Neural progenitor cell (in vitro differentiated cells): ENCODE measurements at regions not wholly inside any gene's neighbourhood (a gene's known extent, or its start where the extent isn't known, plus 50 kb on each side); places are given as distances from the start of the nearest gene placed in this dataset.
A peak's percentile ranks its signal among the peaks of the same experiment; 100 is the strongest.

Experiments
- DNase-seq: peaks from one replicate; pipeline ENCODE4 v3.0.0-alpha.2; 2016; ENCODE audit warnings: low spot score
- H2AFZ ChIP-seq: fragments of 200-600 bp; sonication (generic); replicated peaks from 2 replicates; pipeline ENCODE4 v1.6.1; 2016; ENCODE audit warnings: antibody characterized with exemption
- H3F3A ChIP-seq: fragments of 200-600 bp; sonication (generic); 2 replicates; pipeline ENCODE4 v1.6.1; 2016; ENCODE audit warnings: antibody characterized with exemption, low read depth
- H3K27ac ChIP-seq: fragments of 200-600 bp; sonication (generic); 2 replicates; pipeline ENCODE4 v1.5.1; 2016; ENCODE audit warnings: mild to moderate bottlenecking
- H3K27me3 ChIP-seq: fragments of 200-600 bp; sonication (generic); 2 replicates; pipeline ENCODE4 v1.6.1; 2016; ENCODE audit warnings: mild to moderate bottlenecking, moderate library complexity
- H3K36me3 ChIP-seq: fragments of 200-600 bp; sonication (generic); 2 replicates; pipeline ENCODE4 v1.5.1; 2016
- H3K4me1 ChIP-seq: fragments of 200-600 bp; sonication (generic); 2 replicates; pipeline ENCODE4 v1.6.1; 2016; ENCODE audit warnings: mixed run types
- H3K4me2 ChIP-seq: fragments of 200-600 bp; sonication (generic); 2 replicates; pipeline ENCODE4 v1.6.1; 2016
- H3K4me3 ChIP-seq: fragments of 200-600 bp; sonication (generic); 2 replicates; pipeline ENCODE4 v1.5.1; 2016
- H3K79me2 ChIP-seq: fragments of 200-600 bp; sonication (generic); 2 replicates; pipeline ENCODE4 v1.6.1; 2016; ENCODE audit warnings: low read depth
- H3K9ac ChIP-seq: fragments of 200-600 bp; sonication (generic); 2 replicates; pipeline ENCODE4 v1.6.1; 2016
- H3K9me3 ChIP-seq: fragments of 200-600 bp; sonication (generic); 2 replicates; pipeline ENCODE4 v1.5.1; 2016; ENCODE audit warnings: low read depth
- H4K20me1 ChIP-seq: fragments of 200-600 bp; sonication (generic); 2 replicates; pipeline ENCODE4 v1.6.1; 2016; ENCODE audit warnings: low read depth
- H3K27ac Mint-ChIP-seq: 3 replicates; pipeline ENCODE4 v1.8.0; 2021; ENCODE audit warnings: mixed read lengths
- H3K27me3 Mint-ChIP-seq: 2 replicates; pipeline ENCODE4 v1.8.0; 2022; ENCODE audit warnings: low read depth, mild to moderate bottlenecking, inconsistent platforms, moderate library complexity, mixed read lengths; ENCODE audit not compliant: insufficient read depth
- H3K36me3 Mint-ChIP-seq: 3 replicates; pipeline ENCODE4 v1.8.0; 2021; ENCODE audit warnings: mixed read lengths
- H3K4me1 Mint-ChIP-seq: 3 replicates; pipeline ENCODE4 v1.8.0; 2021; ENCODE audit warnings: mixed read lengths
- H3K4me3 Mint-ChIP-seq: 3 replicates; pipeline ENCODE4 v1.8.0; 2021; ENCODE audit warnings: mild to moderate bottlenecking, moderate library complexity, mixed read lengths
- H3K9me3 Mint-ChIP-seq: 3 replicates; pipeline ENCODE4 v1.8.0; 2020; ENCODE audit warnings: mixed read lengths
- CTCF ChIP-seq: fragments of 200-600 bp; sonication (generic); IDR thresholded peaks from 2 replicates; pipeline ENCODE4 v1.5.1; 2017; ENCODE audit warnings: antibody characterized with exemption, mild to moderate bottlenecking
- EZH2 ChIP-seq: fragments of 200-600 bp; sonication (generic); IDR thresholded peaks from 2 replicates; pipeline ENCODE4 v1.6.1; 2017; ENCODE audit warnings: antibody characterized with exemption, mild to moderate bottlenecking, moderate library complexity
- EZH2phosphoT487 ChIP-seq: fragments of 200-600 bp; sonication (generic); IDR thresholded peaks from 2 replicates; pipeline ENCODE4 v1.6.1; 2017; ENCODE audit warnings: antibody characterized with exemption

GRCh38 chr1:238177351-238177750 is 286.6 kb upstream of the ZP4 start:
- Mint-ChIP-seq H3K4me3 (no peak overlapping the region), H3K27me3 (no peaks in the 10 kb centered on the region), H3K9me3 (peaks cover 12% of the 10 kb centered on the region), H3K4me1 (peaks cover 16% of the 10 kb centered on the region), H3K27ac (peak overlapping the region; percentile 46), H3K36me3 (peaks cover 5% of the 10 kb centered on the region)
- Histone ChIP-seq H3K4me2 (peak overlapping the region; percentile 52), H3K79me2 (no peaks in the 10 kb centered on the region), H3F3A (peaks cover 18% of the 10 kb centered on the region), H3K4me3 (no peak overlapping the region), H3K36me3 (no peaks in the 10 kb centered on the region), H3K9ac (no peak overlapping the region), H2AFZ (no peak overlapping the region), H3K9me3 (no peaks in the 10 kb centered on the region), H3K27ac (peak overlapping the region; percentile 75), H4K20me1 (no peaks in the 10 kb centered on the region), H3K4me1 (peaks cover 23% of the 10 kb centered on the region), H3K27me3 (no peaks in the 10 kb centered on the region)
- TF ChIP-seq CTCF (no peak), EZH2phosphoT487 (no peak), EZH2 (no peak)
- peak; percentile 7 for DNase-seq

GRCh38 chr1:238176441-238176840 is 285.7 kb upstream of the ZP4 start:
- Histone ChIP-seq H3K4me2 (no peak overlapping the region), H3K79me2 (no peaks in the 10 kb centered on the region), H3K27ac (no peak overlapping the region), H3K9me3 (no peaks in the 10 kb centered on the region), H3F3A (peaks cover 18% of the 10 kb centered on the region), H3K9ac (no peak overlapping the region), H2AFZ (no peak overlapping the region), H3K36me3 (no peaks in the 10 kb centered on the region), H4K20me1 (no peaks in the 10 kb centered on the region), H3K27me3 (no peaks in the 10 kb centered on the region), H3K4me3 (no peak overlapping the region), H3K4me1 (peaks cover 23% of the 10 kb centered on the region)
- Mint-ChIP-seq H3K4me3 (no peak overlapping the region), H3K27me3 (no peaks in the 10 kb centered on the region), H3K9me3 (peaks cover 6% of the 10 kb centered on the region), H3K4me1 (peaks cover 16% of the 10 kb centered on the region), H3K36me3 (peaks cover 2% of the 10 kb centered on the region), H3K27ac (no peak overlapping the region)
- TF ChIP-seq EZH2 (no peak), EZH2phosphoT487 (no peak), CTCF (no peak)
- DNase-seq: peak; percentile 3

- no peaks in the 10 kb centered on the region for H3K27me3 ChIP-seq
- H3K4me1 Mint-ChIP-seq: peaks cover 3% of the 10 kb centered on the region
- no peak for DNase-seq
- no peaks in the 10 kb centered on the region for H3K36me3 ChIP-seq
- H3K9me3 ChIP-seq: no peaks in the 10 kb centered on the region
- TF ChIP-seq EZH2phosphoT487 (no peak), EZH2 (no peak), CTCF (no peak)
- H3K4me3 Mint-ChIP-seq: no peak overlapping the region
- H3F3A ChIP-seq: peaks cover 6% of the 10 kb centered on the region
- H3K9me3 Mint-ChIP-seq: no peaks in the 10 kb centered on the region
- no peak overlapping the region for H3K27ac Mint-ChIP-seq
- no peak overlapping the region for H3K9ac ChIP-seq
- H3K27ac ChIP-seq: no peak overlapping the region
- H3K4me3 ChIP-seq: no peak overlapping the region
- no peaks in the 10 kb centered on the region for H4K20me1 ChIP-seq
- no peaks in the 10 kb centered on the region for H3K79me2 ChIP-seq
- no peaks in the 10 kb centered on the region for H3K36me3 Mint-ChIP-seq
- H3K4me2 ChIP-seq: no peak overlapping the region
- H2AFZ ChIP-seq: no peak overlapping the region
- H3K4me1 ChIP-seq: peaks cover 8% of the 10 kb centered on the region
- no peaks in the 10 kb centered on the region for H3K27me3 Mint-ChIP-seq
Measured at GRCh38 chr1:238171985-238172384, 281.3 kb upstream of the ZP4 start.
